H9 (cell line): ENCODE measurements at regions not wholly inside any gene's neighbourhood (a gene's known extent, or its start where the extent isn't known, plus 50 kb on each side); places are given as distances from the start of the nearest gene placed in this dataset.
"Not testable (repeated sequence)": the region's sequence is repeated elsewhere in the genome, so short reads cannot be mapped to it uniquely, and the experiment has no call there.

Experiments used
- DNase-seq: peaks from one replicate; pipeline ENCODE4 v3.0.0-alpha.2; 2017
- H2AFZ ChIP-seq: one replicate; pipeline ENCODE4 v1.6.1; 2013; ENCODE audit warnings: mild to moderate bottlenecking, low read length, control low read depth, moderate library complexity
- H2AK5ac ChIP-seq: 2 replicates; pipeline ENCODE4 v1.6.1; 2013; ENCODE audit warnings: low read length, control low read depth, mixed read lengths; ENCODE audit not compliant: insufficient read length
- H2BK120ac ChIP-seq: one replicate; pipeline ENCODE4 v1.6.1; 2013; ENCODE audit warnings: low read depth, mild to moderate bottlenecking, low read length, control low read depth, inconsistent platforms; ENCODE audit not compliant: poor library complexity, severe bottlenecking
- H2BK12ac ChIP-seq: 2 replicates; pipeline ENCODE4 v1.6.1; 2013; ENCODE audit warnings: low read length, control low read depth, mixed read lengths, low read depth; ENCODE audit not compliant: insufficient read length
- H2BK15ac ChIP-seq: 2 replicates; pipeline ENCODE4 v1.6.1; 2013; ENCODE audit warnings: low read depth, low read length, control low read depth
- H2BK20ac ChIP-seq: one replicate; pipeline ENCODE4 v1.6.1; 2013; ENCODE audit warnings: low read depth, mild to moderate bottlenecking, low read length, control low read depth, inconsistent platforms; ENCODE audit not compliant: poor library complexity, severe bottlenecking
- H2BK5ac ChIP-seq: 2 replicates; pipeline ENCODE4 v1.6.1; 2013; ENCODE audit warnings: low read length, control low read depth, mixed read lengths; ENCODE audit not compliant: insufficient read length
- H3K14ac ChIP-seq: 2 replicates; pipeline ENCODE4 v1.6.1; 2013; ENCODE audit warnings: low read length, control low read depth; ENCODE audit not compliant: insufficient read depth
- H3K18ac ChIP-seq: 2 replicates; pipeline ENCODE4 v1.6.1; 2013; ENCODE audit warnings: low read depth, mild to moderate bottlenecking, mixed read lengths, low read length, control low read depth; ENCODE audit not compliant: insufficient read length
- H3K23ac ChIP-seq: 2 replicates; pipeline ENCODE4 v1.6.1; 2013; ENCODE audit warnings: low read length, control low read depth, mixed read lengths, low read depth; ENCODE audit not compliant: insufficient read length
- H3K23me2 ChIP-seq: 2 replicates; pipeline ENCODE4 v1.6.1; 2013; ENCODE audit warnings: low read depth, mild to moderate bottlenecking, mixed read lengths, low read length, control low read depth; ENCODE audit not compliant: insufficient read length, poor library complexity, severe bottlenecking
- H3K27ac ChIP-seq: 2 replicates; pipeline ENCODE4 v1.5.1; 2013; ENCODE audit warnings: low read length, control low read depth, mixed read lengths, low read depth; ENCODE audit not compliant: insufficient read length
- H3K27me3 ChIP-seq: 2 replicates; pipeline ENCODE4 v1.6.1; 2013; ENCODE audit warnings: low read length, control low read depth, inconsistent platforms; ENCODE audit not compliant: insufficient read depth
- H3K4ac ChIP-seq: 2 replicates; pipeline ENCODE4 v1.6.1; 2013; ENCODE audit warnings: low read depth, mild to moderate bottlenecking, control low read depth, inconsistent platforms, low read length, moderate library complexity
- H3K4me1 ChIP-seq: 2 replicates; pipeline ENCODE4 v1.6.1; 2013; ENCODE audit warnings: low read length, control low read depth, inconsistent platforms; ENCODE audit not compliant: insufficient read depth
- H3K4me2 ChIP-seq: 2 replicates; pipeline ENCODE4 v1.6.1; 2013; ENCODE audit warnings: low read length, control low read depth, mixed read lengths; ENCODE audit not compliant: insufficient read length, insufficient read depth
- H3K56ac ChIP-seq: 2 replicates; pipeline ENCODE4 v1.6.1; 2013; ENCODE audit warnings: low read depth, mild to moderate bottlenecking, mixed read lengths, low read length, control low read depth; ENCODE audit not compliant: insufficient read length
- H3K79me1 ChIP-seq: 2 replicates; pipeline ENCODE4 v1.6.1; 2013; ENCODE audit warnings: low read depth, mild to moderate bottlenecking, moderate library complexity, low read length, control low read depth, inconsistent platforms; ENCODE audit not compliant: insufficient read depth, poor library complexity, severe bottlenecking
- H3K79me2 ChIP-seq: 2 replicates; pipeline ENCODE4 v1.6.1; 2013; ENCODE audit warnings: low read length, control low read depth, inconsistent platforms; ENCODE audit not compliant: insufficient read depth
- H3K9ac ChIP-seq: 2 replicates; pipeline ENCODE4 v1.6.1; 2013; ENCODE audit warnings: low read length, control low read depth, mixed read lengths; ENCODE audit not compliant: insufficient read length; ENCODE audit errors: extremely low read depth
- H3K9me3 ChIP-seq: one replicate; pipeline ENCODE4 v1.6.1; 2013; ENCODE audit warnings: low read depth, low read length, inconsistent platforms; ENCODE audit not compliant: control insufficient read depth
- H3T11ph ChIP-seq: one replicate; pipeline ENCODE4 v1.6.1; 2013; ENCODE audit warnings: mild to moderate bottlenecking, low read length, control low read depth, inconsistent platforms
- H4K20me1 ChIP-seq: one replicate; pipeline ENCODE4 v1.6.1; 2013; ENCODE audit not compliant: control insufficient read depth, insufficient read length, insufficient read depth
- H4K5ac ChIP-seq: 2 replicates; pipeline ENCODE4 v1.6.1; 2013; ENCODE audit warnings: low read depth, mild to moderate bottlenecking, mixed read lengths, low read length, control low read depth; ENCODE audit not compliant: insufficient read length
- H4K8ac ChIP-seq: replicated peaks from 2 replicates; pipeline ENCODE4 v1.6.1; 2013; ENCODE audit warnings: low read length, control low read depth, mixed read lengths, low read depth; ENCODE audit not compliant: insufficient read length
- H4K91ac ChIP-seq: 2 replicates; pipeline ENCODE4 v1.6.1; 2013; ENCODE audit warnings: low read depth, mild to moderate bottlenecking, moderate library complexity, mixed read lengths, low read length, control low read depth; ENCODE audit not compliant: insufficient read length
- H3K27ac Mint-ChIP-seq, 3 experiments: 2 replicates in 2 of 3; 3 replicates in 1 of 3; pipeline ENCODE4 v1.8.0; 2020 to 2021; ENCODE audit warnings: mixed read lengths in 3 of 3, mild to moderate bottlenecking in 1 of 3, moderate library complexity in 1 of 3
- H3K27me3 Mint-ChIP-seq: 2 replicates; pipeline ENCODE4 v1.8.0; 2021; ENCODE audit warnings: low read depth, mild to moderate bottlenecking, moderate library complexity, mixed read lengths
- H3K36me3 Mint-ChIP-seq, 3 experiments: 2 replicates in 2 of 3; 3 replicates in 1 of 3; pipeline ENCODE4 v1.8.0; 2020 to 2021; ENCODE audit warnings: low read depth in 3 of 3, mixed read lengths in 3 of 3; ENCODE audit not compliant: insufficient read depth in 1 of 3
- H3K4me1 Mint-ChIP-seq, 2 experiments: 2 replicates each; pipeline ENCODE4 v1.8.0; 2020; ENCODE audit warnings: mixed read lengths in 2 of 2
- H3K4me3 Mint-ChIP-seq, 2 experiments: 2 replicates in 1 of 2; 3 replicates in 1 of 2; pipeline ENCODE4 v1.8.0; 2020 to 2021; ENCODE audit warnings: mild to moderate bottlenecking in 2 of 2, mixed read lengths in 2 of 2, moderate library complexity in 1 of 2
- H3K9me3 Mint-ChIP-seq, 2 experiments: 2 replicates in 1 of 2; 3 replicates in 1 of 2; pipeline ENCODE4 v1.8.0; 2020; ENCODE audit warnings: mild to moderate bottlenecking in 2 of 2, mixed read lengths in 2 of 2, moderate library complexity in 1 of 2
- WGBS: extraction: QIAGEN DNeasy Blood & Tissue Kit; methylation state at CpG from one replicate; pipeline ENCODE4 v1.1.7; 2013; ENCODE audit warnings: missing lambda C conversion rate, low lambda C conversion rate, mixed read lengths; ENCODE audit not compliant: insufficient read length; ENCODE audit errors: extremely low coverage; 5-methylcytosine and 5-hydroxymethylcytosine counted together

- not testable (repeated sequence) for H3K9ac ChIP-seq, H3T11ph ChIP-seq, DNase-seq, H3K4me3 Mint-ChIP-seq, H2AK5ac ChIP-seq, H4K91ac ChIP-seq, H3K79me2 ChIP-seq, H3K36me3 Mint-ChIP-seq, H3K23ac ChIP-seq, H3K23me2 ChIP-seq, H3K27ac Mint-ChIP-seq, H3K4ac ChIP-seq, H2BK12ac ChIP-seq, H2BK5ac ChIP-seq, H2AFZ ChIP-seq, H4K8ac ChIP-seq, H2BK15ac ChIP-seq, H3K14ac ChIP-seq, H3K56ac ChIP-seq, H2BK120ac ChIP-seq, H3K9me3 ChIP-seq, H3K27me3 ChIP-seq, H3K4me1 ChIP-seq, H3K4me2 ChIP-seq, H3K18ac ChIP-seq, H3K27ac ChIP-seq, H3K79me1 ChIP-seq, H4K20me1 ChIP-seq, H3K4me1 Mint-ChIP-seq, H4K5ac ChIP-seq, H2BK20ac ChIP-seq
- WGBS: no CpG with 5 or more reads among the region's 2 CpGs
- H3K27me3 Mint-ChIP-seq: peaks cover 59% of the 10 kb centered on the region
- H3K9me3 Mint-ChIP-seq: peaks cover 11% of the 10 kb centered on the region in 2 experiments; a peak in 4 of 5 replicates
Observed at GRCh38 chr5:25067-25466, 66.9 kb upstream of the PLEKHG4B start.
